Fibroblast of villous mesenchyme (primary cell): ENCODE measurements at regions not wholly inside any gene's neighbourhood (a gene's known extent, or its start where the extent isn't known, plus 50 kb on each side); places are given as distances from the start of the nearest gene placed in this dataset.
"Not testable (repeated sequence)": the region's sequence is repeated elsewhere in the genome, so short reads cannot be mapped to it uniquely, and the experiment has no call there.

Source experiments
- DNase-seq: peaks from one replicate; pipeline ENCODE4 v3.0.0-alpha.2; 2010; ENCODE audit warnings: low read depth
- H3K4me3 ChIP-seq: 2 replicates; pipeline ENCODE4 v1.5.1; 2011; ENCODE audit warnings: low read depth, mild to moderate bottlenecking, low read length
- TF ChIP-seq, protein P1 (sequence below): IDR thresholded peaks from 2 replicates; pipeline ENCODE4 v1.5.1; 2012; ENCODE audit warnings: low read depth, mild to moderate bottlenecking, low read length; ENCODE audit not compliant: insufficient read depth

DNA sequence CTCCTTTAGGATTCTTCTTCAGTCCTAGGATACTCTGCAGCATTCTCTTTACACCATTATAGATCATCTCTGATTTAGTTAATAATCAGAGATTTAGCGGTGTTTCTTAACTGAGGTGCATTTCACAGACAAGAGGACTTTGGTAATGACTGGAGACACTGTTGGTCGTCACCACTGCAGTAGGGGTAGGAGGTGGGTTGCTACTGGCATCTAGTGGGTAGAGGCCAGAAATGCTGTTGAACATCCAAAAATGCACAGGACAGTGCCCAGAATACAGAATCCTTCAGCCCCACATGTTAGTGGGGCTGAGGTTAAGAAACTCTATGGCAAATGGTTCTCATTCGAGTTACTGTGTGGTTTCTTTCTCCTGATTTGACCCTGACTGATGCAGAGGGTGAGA, 80.4 kb upstream of the LMCD1 start:
- TF ChIP-seq, protein P1, sequence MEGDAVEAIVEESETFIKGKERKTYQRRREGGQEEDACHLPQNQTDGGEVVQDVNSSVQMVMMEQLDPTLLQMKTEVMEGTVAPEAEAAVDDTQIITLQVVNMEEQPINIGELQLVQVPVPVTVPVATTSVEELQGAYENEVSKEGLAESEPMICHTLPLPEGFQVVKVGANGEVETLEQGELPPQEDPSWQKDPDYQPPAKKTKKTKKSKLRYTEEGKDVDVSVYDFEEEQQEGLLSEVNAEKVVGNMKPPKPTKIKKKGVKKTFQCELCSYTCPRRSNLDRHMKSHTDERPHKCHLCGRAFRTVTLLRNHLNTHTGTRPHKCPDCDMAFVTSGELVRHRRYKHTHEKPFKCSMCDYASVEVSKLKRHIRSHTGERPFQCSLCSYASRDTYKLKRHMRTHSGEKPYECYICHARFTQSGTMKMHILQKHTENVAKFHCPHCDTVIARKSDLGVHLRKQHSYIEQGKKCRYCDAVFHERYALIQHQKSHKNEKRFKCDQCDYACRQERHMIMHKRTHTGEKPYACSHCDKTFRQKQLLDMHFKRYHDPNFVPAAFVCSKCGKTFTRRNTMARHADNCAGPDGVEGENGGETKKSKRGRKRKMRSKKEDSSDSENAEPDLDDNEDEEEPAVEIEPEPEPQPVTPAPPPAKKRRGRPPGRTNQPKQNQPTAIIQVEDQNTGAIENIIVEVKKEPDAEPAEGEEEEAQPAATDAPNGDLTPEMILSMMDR: no peak
- H3K4me3 ChIP-seq: no peak overlapping the region
- no peak for DNase-seq

GRCh38 chr3:8421711-8422110, 79.9 kb upstream of the LMCD1 start:
- TF ChIP-seq, protein P1: no peak
- no peak overlapping the region for H3K4me3 ChIP-seq
- DNase-seq: no peak

- DNase-seq: no peak
- TF ChIP-seq, protein P1: no peak
- no peak overlapping the region for H3K4me3 ChIP-seq
Observed at GRCh38 chr3:8423307-8423706, 78.3 kb upstream of the LMCD1 start.

- no peak overlapping the region for H3K4me3 ChIP-seq
- TF ChIP-seq, protein P1: no peak
- DNase-seq: no peak
Observed at GRCh38 chr3:8424281-8424680, 77.3 kb upstream of the LMCD1 start.

- TF ChIP-seq, protein P1: no peak
- no peak for DNase-seq
- no peak overlapping the region for H3K4me3 ChIP-seq
Observed at GRCh38 chr3:8436661-8437287, 64.8 kb upstream of the LMCD1 start.

DNA sequence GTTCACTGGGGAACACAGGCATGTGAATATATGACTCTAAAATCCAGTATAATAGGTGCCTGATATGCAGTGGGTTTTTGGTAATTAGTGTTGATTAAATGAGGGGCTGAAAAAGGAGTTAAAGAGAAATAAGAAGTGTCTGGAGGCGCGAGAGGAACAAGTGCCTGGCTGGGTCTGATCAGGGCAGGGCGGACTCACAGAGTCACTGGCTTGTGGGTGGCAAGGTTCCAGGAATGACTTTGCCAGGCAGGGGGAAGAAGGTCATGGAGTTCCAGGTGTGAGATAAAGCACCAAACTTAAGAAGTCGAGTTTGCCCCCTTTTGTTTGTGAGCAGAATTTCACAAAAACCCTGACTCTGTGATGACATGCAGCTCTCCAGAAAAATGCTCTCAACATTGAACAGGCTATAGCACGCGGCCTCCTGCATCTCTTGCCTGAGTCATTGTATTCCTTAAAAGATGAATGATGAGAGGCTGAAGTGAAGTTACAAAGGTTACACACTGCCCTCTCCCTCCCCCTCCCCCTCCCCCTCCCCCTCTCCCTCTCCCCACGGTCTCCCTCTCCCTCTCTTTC, 63.0 kb upstream of the LMCD1 start:
- no peak overlapping the region for H3K4me3 ChIP-seq
- TF ChIP-seq, protein P1: no peak
- no peak for DNase-seq

GRCh38 chr3:8440142-8440541, 61.5 kb upstream of the LMCD1 start:
- not testable (repeated sequence) for H3K4me3 ChIP-seq, DNase-seq
